Stimulated activated naive B cell treated with anti-CD40 and anti-IgM and Interleukin-4, amounts not matched to agents 10 μg/mL and 1 μg/mL and 100 μg/mL, for 72 hours (primary cell): ENCODE measurements at regions not wholly inside any gene's neighbourhood (a gene's known extent, or its start where the extent isn't known, plus 50 kb on each side); places are given as distances from the start of the nearest gene placed in this dataset.

Experiments used
- ATAC-seq, 2 donors: fragments of 150-1000 bp; cut with Tn5 transposase; replicated peaks; 2 replicates each; pipeline ENCODE4 v1.10.0; 2021; ENCODE audit warnings: moderate library complexity in 1 of 2
- DNase-seq: peaks from one replicate; pipeline ENCODE4 v3.0.0; 2021
- H3K27ac Mint-ChIP-seq: one replicate; pipeline ENCODE4 v1.8.0; 2022; ENCODE audit warnings: mild to moderate bottlenecking, mixed read lengths
- H3K27me3 Mint-ChIP-seq, 2 donors: one replicate each; pipeline ENCODE4 v1.8.0; 2022; ENCODE audit warnings: mixed read lengths in 2 of 2
- H3K36me3 Mint-ChIP-seq, 2 donors: one replicate each; pipeline ENCODE4 v1.8.0; 2022; ENCODE audit warnings: mixed read lengths in 2 of 2, mild to moderate bottlenecking in 1 of 2
- H3K4me1 Mint-ChIP-seq, 2 donors: one replicate each; pipeline ENCODE4 v1.8.0; 2022; ENCODE audit warnings: mixed read lengths in 2 of 2, mild to moderate bottlenecking in 1 of 2
- H3K4me3 Mint-ChIP-seq, 2 donors: one replicate each; pipeline ENCODE4 v1.8.0; 2022; ENCODE audit warnings: mild to moderate bottlenecking in 2 of 2, mixed read lengths in 2 of 2, moderate library complexity in 1 of 2
- H3K9me3 Mint-ChIP-seq, 2 donors: one replicate each; pipeline ENCODE4 v1.8.0; 2022; ENCODE audit warnings: mixed read lengths in 2 of 2, mild to moderate bottlenecking in 1 of 2

DNA sequence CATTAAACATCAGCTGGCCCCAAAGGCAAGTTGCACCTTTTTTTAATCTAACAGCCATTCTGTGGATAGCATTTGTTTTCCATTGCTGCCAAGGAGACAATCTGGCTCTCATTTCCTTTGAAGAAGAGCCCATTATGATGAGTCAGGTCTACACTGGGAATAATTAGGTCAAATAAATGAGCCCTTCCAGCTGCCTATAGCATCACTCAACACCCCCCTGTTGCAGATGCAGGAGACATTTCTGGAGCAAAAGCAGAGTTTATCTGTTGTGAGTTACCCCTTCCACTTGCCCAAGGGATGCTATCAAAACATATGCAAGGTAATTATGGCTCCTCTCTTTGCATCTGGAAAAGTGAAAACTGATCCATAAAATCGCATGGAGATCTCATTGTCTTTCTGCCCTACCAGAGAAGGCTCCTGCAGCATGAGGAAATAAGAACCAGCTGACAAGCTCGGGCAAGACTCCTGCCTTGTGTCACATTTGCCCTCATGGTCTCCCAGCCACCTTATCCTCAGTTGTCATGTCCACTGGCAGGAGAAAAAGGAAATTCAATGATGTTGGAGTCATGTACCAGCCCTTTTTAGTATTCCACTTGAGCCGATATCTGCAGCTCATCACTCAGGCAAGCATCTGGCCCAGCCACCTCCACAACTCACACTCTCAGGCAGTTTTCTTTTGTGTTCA, 135.9 kb downstream of the SLC30A10 start:
- H3K9me3 Mint-ChIP-seq, result peaks cover 1 to 3% of the 10 kb centered on the region in 2 donors
- peaks cover 9 to 10% of the 10 kb centered on the region in 2 donors for H3K27me3 Mint-ChIP-seq
- ATAC-seq (no peak), DNase-seq (no peak)
- H3K36me3 Mint-ChIP-seq, result no peaks in the 10 kb centered on the region
- no peaks in the 10 kb centered on the region for H3K4me1 Mint-ChIP-seq
- no peak overlapping the region for H3K4me3 Mint-ChIP-seq
- peak overlapping the region; percentile 25 for H3K27ac Mint-ChIP-seq

DNA sequence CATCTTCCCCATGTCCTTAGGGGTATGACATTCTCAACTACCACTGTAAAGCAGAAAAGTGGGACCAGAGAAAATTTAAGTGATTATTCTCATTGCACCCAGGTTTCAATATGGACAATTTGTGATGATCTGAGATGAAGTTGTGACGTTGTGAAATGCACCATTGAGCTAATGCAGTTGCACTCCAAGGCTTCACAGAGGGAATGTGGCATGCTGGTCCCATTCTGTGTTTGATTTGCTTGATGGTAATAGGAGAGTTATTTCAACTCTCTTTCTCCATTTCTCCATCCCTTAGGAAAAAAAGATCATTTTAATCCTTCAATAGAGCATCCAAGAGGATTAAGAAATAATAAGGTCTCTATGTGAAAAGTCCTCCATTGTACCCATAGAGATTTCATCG, 136.6 kb downstream of the SLC30A10 start:
- H3K9me3 Mint-ChIP-seq, result peaks cover 1 to 3% of the 10 kb centered on the region in 2 donors
- H3K36me3 Mint-ChIP-seq, result no peaks in the 10 kb centered on the region
- H3K27ac Mint-ChIP-seq, result no peak overlapping the region
- ATAC-seq (no peak), DNase-seq (no peak)
- H3K27me3 Mint-ChIP-seq, result peaks cover 9 to 10% of the 10 kb centered on the region in 2 donors
- H3K4me1 Mint-ChIP-seq, result no peaks in the 10 kb centered on the region
- no peak overlapping the region for H3K4me3 Mint-ChIP-seq

DNA sequence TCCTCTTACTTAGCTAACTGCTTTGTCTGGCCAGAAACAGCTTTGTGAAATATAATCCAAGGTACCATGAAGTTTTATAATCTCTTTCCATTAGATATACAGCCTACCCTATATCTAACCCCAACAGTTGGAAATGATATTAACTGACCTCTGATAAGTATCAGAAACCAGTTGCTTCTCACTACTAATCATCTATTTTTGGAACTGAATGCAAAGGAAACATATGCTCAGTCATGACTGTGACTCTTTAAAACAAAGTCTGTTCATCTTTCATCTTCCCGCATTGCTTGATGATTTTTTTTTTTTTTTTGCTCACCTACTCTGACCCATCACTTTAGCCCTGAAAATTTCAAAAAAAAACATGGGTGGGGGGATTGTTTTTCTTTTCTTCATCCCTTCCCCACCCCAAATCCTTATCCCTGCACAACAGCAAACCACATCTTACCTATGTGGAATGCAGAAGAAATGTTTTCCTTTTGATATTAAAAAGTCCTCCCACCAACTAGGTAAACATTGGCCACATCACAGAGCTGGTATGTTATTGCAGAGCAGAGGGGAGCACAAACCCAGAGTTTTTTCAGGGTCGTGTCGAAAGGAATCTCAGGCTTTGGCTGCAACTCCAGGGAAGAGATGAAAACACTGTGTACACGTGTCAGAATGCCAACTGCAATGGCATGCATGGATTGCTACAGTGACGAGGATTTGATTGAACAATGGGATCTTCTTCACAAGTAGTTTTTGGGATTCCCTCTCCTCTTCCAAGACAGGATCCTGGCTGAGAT, 137.3 kb downstream of the SLC30A10 start:
- H3K27ac Mint-ChIP-seq, result no peak overlapping the region
- peaks cover 1 to 3% of the 10 kb centered on the region in 2 donors for H3K9me3 Mint-ChIP-seq
- DNase-seq, result no peak

DNA sequence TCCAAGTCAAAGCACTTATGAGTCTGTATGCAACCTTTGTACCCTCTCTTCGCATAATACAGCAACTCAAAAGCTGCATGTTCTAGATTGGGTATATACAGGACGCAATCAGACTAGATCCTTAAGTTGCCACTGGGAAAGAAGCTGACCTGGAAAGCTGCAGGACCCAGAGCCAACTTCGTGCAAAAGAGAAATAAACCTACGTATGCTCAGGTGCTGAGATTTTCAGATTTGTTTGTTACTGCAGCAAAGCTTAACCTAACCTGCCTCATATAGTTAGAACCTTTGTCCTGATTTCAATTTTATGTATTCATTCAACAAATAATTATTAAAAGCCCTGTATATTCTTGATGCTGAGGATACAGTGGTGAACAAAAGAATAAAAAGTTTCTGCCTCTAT, 139.7 kb downstream of the SLC30A10 start:
- Mint-ChIP-seq H3K36me3 (no peaks in the 10 kb centered on the region), H3K4me1 (no peaks in the 10 kb centered on the region), H3K27ac (no peak overlapping the region), H3K9me3 (peaks cover 1 to 3% of the 10 kb centered on the region in 2 donors), H3K4me3 (no peak overlapping the region), H3K27me3 (peaks cover 1% of the 10 kb centered on the region in 2 donors)
- ATAC-seq (no peak), DNase-seq (no peak)

More for the DNA sequence above, 137.3 kb downstream of the SLC30A10 start:
- Mint-ChIP-seq H3K4me3 (no peak overlapping the region), H3K27me3 (peaks cover 9 to 10% of the 10 kb centered on the region in 2 donors), H3K36me3 (no peaks in the 10 kb centered on the region), H3K4me1 (no peaks in the 10 kb centered on the region)
- no peak for ATAC-seq

DNA sequence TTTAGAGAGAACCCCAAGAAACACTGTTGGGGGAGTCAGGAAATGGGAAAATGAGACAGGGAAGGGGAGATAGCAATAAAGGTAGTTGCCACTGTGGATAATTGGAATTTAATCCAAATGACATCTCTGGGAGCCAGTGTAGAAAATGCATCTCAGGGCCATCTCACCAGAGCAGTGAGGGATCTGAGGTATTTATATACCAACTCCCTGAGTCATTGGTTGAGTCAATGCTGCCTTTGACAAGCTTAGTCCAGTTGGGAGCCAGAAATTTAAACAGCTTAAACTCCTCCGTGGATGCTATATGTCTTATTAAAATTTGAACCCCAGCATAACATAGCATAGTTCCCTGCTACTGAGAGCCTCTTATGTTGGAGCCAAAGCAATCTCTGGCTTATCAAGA, 140.3 kb downstream of the SLC30A10 start:
- H3K27me3 Mint-ChIP-seq, result peaks cover 0 to 4% of the 10 kb centered on the region in 2 donors
- DNase-seq, result no peak
- ATAC-seq, result no peak
- H3K27ac Mint-ChIP-seq, result no peak overlapping the region
- H3K36me3 Mint-ChIP-seq, result no peaks in the 10 kb centered on the region
- no peaks in the 10 kb centered on the region for H3K4me1 Mint-ChIP-seq
- H3K9me3 Mint-ChIP-seq, result peaks cover 1 to 3% of the 10 kb centered on the region in 2 donors
- H3K4me3 Mint-ChIP-seq, result no peak overlapping the region

DNA sequence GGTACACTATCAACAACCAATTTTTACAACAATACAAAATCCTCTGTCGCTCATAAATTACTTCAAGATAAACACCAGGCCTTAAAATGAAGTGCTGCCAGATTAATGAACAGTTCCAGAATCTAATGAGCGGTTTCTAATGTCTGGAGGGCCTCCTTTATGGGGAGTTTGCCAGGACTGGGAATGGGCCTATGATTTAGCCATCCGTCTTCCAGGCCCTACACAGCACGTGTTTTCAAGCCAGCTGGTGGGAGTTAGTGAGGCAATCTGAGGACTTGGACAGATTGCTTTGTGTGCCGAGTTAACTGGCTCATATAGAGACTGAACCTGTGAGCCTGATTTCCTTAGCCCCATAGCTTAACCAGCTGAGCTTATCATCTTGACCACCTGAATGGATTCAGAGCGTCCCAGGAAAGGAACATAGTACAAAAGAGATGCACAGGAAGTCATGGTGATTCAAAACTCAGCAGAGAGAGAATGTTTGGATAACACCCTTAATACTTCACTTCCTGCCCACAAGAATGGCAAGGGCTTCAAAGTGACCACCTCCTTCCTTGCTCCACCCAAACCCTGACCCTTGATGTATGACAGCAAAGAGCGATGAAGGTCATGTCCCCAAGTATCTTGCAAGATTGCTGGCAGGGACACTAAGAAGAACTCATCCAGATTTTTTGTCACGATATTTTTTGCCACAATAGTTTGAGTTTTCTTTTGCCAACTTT, 143.5 kb downstream of the SLC30A10 start:
- Mint-ChIP-seq H3K36me3 (no peaks in the 10 kb centered on the region), H3K27me3 (peaks cover 2 to 4% of the 10 kb centered on the region in 2 donors), H3K4me3 (no peak overlapping the region), H3K4me1 (no peaks in the 10 kb centered on the region), H3K27ac (no peak overlapping the region), H3K9me3 (peaks cover 0 to 1% of the 10 kb centered on the region in 2 donors)
- ATAC-seq, result no peak
- no peak for DNase-seq

DNA sequence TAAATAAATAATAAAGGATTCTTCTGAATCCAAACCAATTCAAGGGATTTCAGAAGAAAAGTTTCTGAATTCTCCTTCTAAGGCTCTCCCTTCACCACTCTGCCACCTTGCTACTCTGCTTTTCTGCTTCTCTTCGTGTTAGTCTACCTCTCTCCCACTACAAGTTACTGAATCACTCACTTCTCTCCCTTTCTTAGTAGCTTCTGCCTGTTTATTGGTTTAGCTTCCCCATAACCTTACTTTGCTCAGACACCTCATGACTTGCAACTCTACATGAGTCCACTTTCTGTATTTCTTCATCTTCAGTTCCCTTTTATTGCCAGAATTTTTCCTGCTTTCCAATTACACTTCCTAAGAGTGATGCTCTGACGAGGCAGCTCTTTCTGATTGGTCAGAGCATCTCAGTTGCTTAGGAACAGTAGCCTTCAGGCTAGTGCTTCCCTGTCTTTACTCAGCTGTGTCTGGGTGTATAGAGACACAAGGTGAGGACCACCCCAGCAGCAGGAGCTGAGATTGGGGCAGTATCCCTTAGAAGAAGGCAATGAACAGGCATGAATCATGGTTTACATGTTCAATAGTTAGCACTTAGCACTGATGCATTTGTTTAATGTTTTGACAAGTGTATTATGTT, 144.6 kb downstream of the SLC30A10 start:
- Mint-ChIP-seq H3K27me3 (peaks cover 4 to 8% of the 10 kb centered on the region in 2 donors), H3K4me3 (no peak overlapping the region), H3K9me3 (peaks cover 0 to 1% of the 10 kb centered on the region in 2 donors), H3K4me1 (no peaks in the 10 kb centered on the region), H3K27ac (no peak overlapping the region), H3K36me3 (no peaks in the 10 kb centered on the region)
- ATAC-seq (no peak), DNase-seq (no peak)

DNA sequence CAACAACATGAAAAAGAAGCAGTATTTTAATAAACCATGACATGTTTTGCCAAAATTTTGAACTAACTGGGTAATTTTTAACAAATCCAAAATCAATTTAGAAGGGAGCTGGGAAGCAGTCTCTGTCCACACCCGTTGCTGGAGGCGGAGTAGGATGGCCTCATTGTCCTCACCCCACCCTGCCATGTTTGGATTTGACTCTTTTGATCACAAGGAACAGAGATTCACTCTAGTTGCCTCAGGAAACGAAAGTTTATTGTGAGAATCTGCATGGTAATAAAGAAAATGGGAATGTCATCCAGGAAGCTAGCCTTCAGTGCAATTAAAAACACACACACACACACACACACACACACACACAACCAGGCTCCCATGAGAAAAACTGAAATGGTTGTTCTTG, 145.4 kb downstream of the SLC30A10 start:
- peaks cover 4 to 8% of the 10 kb centered on the region in 2 donors for H3K27me3 Mint-ChIP-seq
- no peak for ATAC-seq
- H3K36me3 Mint-ChIP-seq, result no peaks in the 10 kb centered on the region
- H3K4me3 Mint-ChIP-seq, result no peak overlapping the region
- H3K27ac Mint-ChIP-seq, result no peak overlapping the region
- no peaks in the 10 kb centered on the region for H3K4me1 Mint-ChIP-seq
- DNase-seq, result no peak
- H3K9me3 Mint-ChIP-seq, result peaks cover 0 to under 1% of the 10 kb centered on the region in 2 donors

DNA sequence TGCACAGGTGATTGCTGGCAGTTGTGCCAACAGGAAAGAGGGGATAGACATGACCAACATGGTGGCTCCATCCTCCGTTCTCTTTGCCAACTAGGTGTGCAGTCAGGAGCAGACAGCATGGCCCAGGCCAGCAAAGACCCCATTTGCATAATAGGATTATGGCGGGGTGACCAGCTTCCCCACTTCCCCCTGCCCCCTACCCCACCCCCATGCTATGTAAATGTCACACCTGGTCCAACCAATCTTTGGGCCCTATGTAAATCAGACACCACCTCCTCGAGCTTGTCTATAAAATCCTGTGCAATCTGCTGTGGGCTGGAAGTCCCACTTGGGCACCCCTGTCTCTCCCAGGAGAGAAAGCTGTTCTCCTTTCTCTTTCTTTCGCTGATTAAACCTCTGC, 146.0 kb downstream of the SLC30A10 start:
- Mint-ChIP-seq H3K36me3 (no peaks in the 10 kb centered on the region), H3K4me3 (no peak overlapping the region), H3K4me1 (no peaks in the 10 kb centered on the region), H3K27ac (no peak overlapping the region), H3K27me3 (peaks cover 4 to 8% of the 10 kb centered on the region in 2 donors), H3K9me3 (no peaks in the 10 kb centered on the region)
- ATAC-seq (no peak), DNase-seq (no peak)

DNA sequence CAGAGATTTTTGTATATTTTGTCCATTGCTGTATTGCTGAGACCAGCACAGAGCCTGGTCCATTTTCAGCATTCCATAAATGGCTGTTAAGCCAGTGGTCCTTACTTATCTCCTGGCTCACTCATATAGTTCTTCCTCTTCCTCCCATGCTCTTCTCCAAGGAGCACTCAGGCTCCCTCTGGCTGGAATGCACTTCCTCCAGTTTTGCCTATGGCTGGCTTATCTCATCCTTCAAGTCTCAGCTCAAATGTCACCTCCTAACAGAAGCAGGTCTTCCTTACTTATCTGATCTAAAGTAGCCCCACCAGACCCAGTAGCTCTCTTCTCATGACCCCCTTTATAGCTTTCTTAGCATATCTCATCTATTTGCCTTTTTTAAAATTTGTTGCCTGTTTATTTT, 146.9 kb downstream of the SLC30A10 start:
- H3K4me3 Mint-ChIP-seq, result no peak overlapping the region
- no peak overlapping the region for H3K27ac Mint-ChIP-seq
- H3K4me1 Mint-ChIP-seq, result no peaks in the 10 kb centered on the region
- ATAC-seq (no peak), DNase-seq (no peak)
- no peaks in the 10 kb centered on the region for H3K36me3 Mint-ChIP-seq
- no peaks in the 10 kb centered on the region for H3K9me3 Mint-ChIP-seq
- peaks cover 4 to 8% of the 10 kb centered on the region in 2 donors for H3K27me3 Mint-ChIP-seq

DNA sequence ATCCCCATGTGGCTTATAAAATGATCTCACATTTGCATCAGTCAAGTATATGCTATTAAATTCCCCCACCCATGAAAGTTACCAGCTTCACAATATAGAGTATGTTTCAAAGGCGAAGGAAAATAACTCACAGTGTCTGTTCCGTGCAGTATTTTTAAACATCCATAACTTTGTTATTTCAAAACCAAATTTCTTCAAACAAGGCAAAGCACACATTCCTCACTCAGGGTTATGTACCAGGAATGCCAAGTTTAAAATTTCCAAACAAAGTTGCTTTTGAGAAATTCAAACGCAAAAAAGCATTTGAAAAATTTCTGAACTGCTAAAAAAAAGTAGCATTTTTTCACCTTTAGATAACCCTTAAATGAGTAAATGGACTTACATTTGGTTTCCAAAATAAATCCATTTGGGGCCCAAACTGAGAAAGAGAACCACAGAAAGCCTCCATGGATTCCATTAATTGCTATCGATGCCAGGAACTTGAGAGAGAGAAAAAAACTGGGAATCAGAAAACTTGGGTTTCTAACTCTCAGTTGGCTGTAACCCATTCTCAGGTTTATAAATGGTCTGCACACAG, 149.5 kb downstream of the SLC30A10 start:
- peaks cover 2% of the 10 kb centered on the region in 2 donors for H3K9me3 Mint-ChIP-seq
- ATAC-seq (no peak), DNase-seq (no peak)
- H3K36me3 Mint-ChIP-seq, result no peaks in the 10 kb centered on the region
- peaks cover 4 to 8% of the 10 kb centered on the region in 2 donors for H3K27me3 Mint-ChIP-seq
- peaks cover 3 to 4% of the 10 kb centered on the region in 2 donors for H3K4me1 Mint-ChIP-seq
- no peak overlapping the region for H3K4me3 Mint-ChIP-seq
- no peak overlapping the region for H3K27ac Mint-ChIP-seq

DNA sequence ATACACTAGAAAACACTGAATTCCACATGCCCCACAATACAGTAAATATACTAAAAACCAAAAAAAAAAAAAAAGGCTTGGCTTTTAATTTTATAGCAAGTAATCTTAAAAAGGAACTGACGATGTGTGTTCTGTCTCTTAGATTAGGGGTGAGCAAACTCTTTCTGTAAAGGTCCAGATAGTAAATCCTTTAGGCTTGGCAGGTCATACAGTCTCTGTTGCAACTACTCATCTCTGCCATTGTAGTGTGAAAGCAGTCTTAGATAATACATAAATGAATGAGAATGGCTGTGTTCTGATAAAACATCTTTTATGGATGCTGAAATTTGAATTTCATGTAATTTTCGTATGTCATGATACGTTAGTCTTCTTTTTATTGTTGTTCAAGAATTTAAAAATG, 150.2 kb downstream of the SLC30A10 start:
- peaks cover 5 to 7% of the 10 kb centered on the region in 2 donors for H3K9me3 Mint-ChIP-seq

DNA sequence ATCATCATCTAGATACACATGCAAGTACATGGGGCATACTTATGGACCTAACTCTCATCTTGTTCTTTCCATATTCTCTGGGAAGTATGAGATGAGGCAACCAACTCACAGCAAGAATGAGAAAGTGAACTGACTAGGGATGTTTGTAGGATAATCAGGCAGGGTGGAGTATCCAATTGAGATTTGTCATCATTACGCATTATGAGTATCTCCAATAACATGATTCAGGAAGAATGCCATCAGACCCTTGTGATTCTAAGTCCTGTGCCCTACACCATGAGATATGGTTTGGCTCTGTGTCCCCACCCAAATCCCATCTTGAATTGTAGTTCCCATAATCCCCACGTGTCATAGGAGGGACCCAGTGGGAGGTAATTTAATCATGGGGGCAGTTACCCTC, 154.0 kb downstream of the SLC30A10 start:
- no peak overlapping the region for H3K27ac Mint-ChIP-seq
- H3K9me3 Mint-ChIP-seq, result peaks cover 8 to 16% of the 10 kb centered on the region in 2 donors
- ATAC-seq, result no peak
- peaks cover 10 to 13% of the 10 kb centered on the region in 2 donors for H3K4me1 Mint-ChIP-seq
- no peaks in the 10 kb centered on the region for H3K36me3 Mint-ChIP-seq
- DNase-seq, result no peak
- H3K27me3 Mint-ChIP-seq, result peaks cover 3 to 9% of the 10 kb centered on the region in 2 donors
- no peak overlapping the region for H3K4me3 Mint-ChIP-seq

More for the DNA sequence above, 150.2 kb downstream of the SLC30A10 start:
- ATAC-seq (no peak), DNase-seq (no peak)
- H3K27ac Mint-ChIP-seq, result no peak overlapping the region
- no peak overlapping the region for H3K4me3 Mint-ChIP-seq
- H3K36me3 Mint-ChIP-seq, result no peaks in the 10 kb centered on the region
- H3K27me3 Mint-ChIP-seq, result peaks cover 0 to 8% of the 10 kb centered on the region in 2 donors
- H3K4me1 Mint-ChIP-seq, result peaks cover 8 to 12% of the 10 kb centered on the region in 2 donors

DNA sequence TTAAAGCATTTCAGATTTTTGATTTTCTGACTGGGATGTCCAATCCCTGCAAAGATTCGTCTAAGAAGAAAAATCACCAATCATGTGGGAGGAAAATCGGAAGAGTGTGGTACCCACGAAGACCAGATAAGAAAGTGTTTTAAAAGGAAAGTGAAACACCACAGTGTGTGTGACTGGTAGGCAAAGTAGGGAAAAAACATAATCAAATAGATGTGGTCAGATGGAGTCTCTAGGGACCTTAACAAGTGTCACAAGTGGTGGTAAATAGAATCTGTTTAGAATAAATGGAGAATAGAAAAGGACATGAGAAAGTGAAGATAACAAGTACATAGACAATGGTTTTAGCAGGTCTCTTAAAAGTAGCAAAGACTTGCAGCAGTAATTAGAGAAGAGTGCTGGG, 154.6 kb downstream of the SLC30A10 start:
- H3K4me3 Mint-ChIP-seq, result no peak overlapping the region
- H3K27me3 Mint-ChIP-seq, result peaks cover 3 to 7% of the 10 kb centered on the region in 2 donors
- ATAC-seq, result peak; percentile 95 to 99

More for the DNA sequence above, 154.6 kb downstream of the SLC30A10 start:
- Mint-ChIP-seq H3K36me3 (no peaks in the 10 kb centered on the region), H3K9me3 (peaks cover 13 to 22% of the 10 kb centered on the region in 2 donors), H3K27ac (no peak overlapping the region), H3K4me1 (peaks cover 10 to 13% of the 10 kb centered on the region in 2 donors)
- no peak for DNase-seq
